Endothelial cell of umbilical vein (primary cell): ENCODE measurements at regions not wholly inside any gene's neighbourhood (a gene's known extent, or its start where the extent isn't known, plus 50 kb on each side); places are given as distances from the start of the nearest gene placed in this dataset.

Source experiments
- BruUV-seq: library from RNA; stranded (reverse); fragments of 400-500 nt; replicated peaks from 2 replicates; lab custom pipeline; 2021; lab: Mats Ljungman, UMichigan
- CTCF ChIA-PET: fragments of 300-600, 350-600 bp; sonication (Branson Sonifier 250); formaldehyde crosslinking; loops from one replicate; lab custom pipeline; 2021; ENCODE audit warnings: antibody characterized with exemption, inconsistent platforms; lab: Charles Lee
- POLR2A ChIA-PET: fragments of 300-600, 350-600 bp; sonication (Branson Sonifier 250); formaldehyde crosslinking; loops from one replicate; lab custom pipeline; 2021; ENCODE audit warnings: antibody characterized with exemption, inconsistent platforms; lab: Charles Lee
- DNase-seq: peaks from one replicate; pipeline ENCODE4 v3.0.0-alpha.2; 2011; ENCODE audit warnings: low read depth, low spot score
- FAIRE-seq: peaks from 2 replicates; lab custom pipeline; 2011; peaks lifted over from hg19 to GRCh38; lab: Jason Lieb, UNC
- H2AFZ ChIP-seq: 2 replicates; pipeline ENCODE4 v1.6.0; 2012; ENCODE audit warnings: low read depth, low read length, control low read depth, inconsistent platforms
- H3K27ac ChIP-seq: 2 replicates; pipeline ENCODE4 v1.5.1; 2011; ENCODE audit warnings: low read depth, mild to moderate bottlenecking, control low read depth, low read length, moderate library complexity; ENCODE audit not compliant: insufficient read depth
- H3K27me3 ChIP-seq, 2 experiments: 2 replicates each; pipeline versions ENCODE4 v1.6.0 to v1.6.1; 2011; ENCODE audit warnings: low read length in 2 of 2, mixed read lengths in 1 of 2; ENCODE audit not compliant: control insufficient read depth in 2 of 2, insufficient read depth in 2 of 2
- H3K36me3 ChIP-seq, 2 experiments: 2 replicates in 1 of 2; 3 replicates in 1 of 2; pipeline ENCODE4 v1.5.1; 2011; ENCODE audit warnings: low read length in 2 of 2, mild to moderate bottlenecking in 1 of 2, moderate library complexity in 1 of 2; ENCODE audit not compliant: control insufficient read depth in 2 of 2, insufficient read depth in 2 of 2; ENCODE audit errors: extremely low read depth in 1 of 2
- H3K4me1 ChIP-seq: 3 replicates; pipeline ENCODE4 v1.5.1; 2011; ENCODE audit warnings: mild to moderate bottlenecking, low read length; ENCODE audit not compliant: control insufficient read depth, insufficient read depth; ENCODE audit errors: extremely low read depth
- H3K4me2 ChIP-seq: 2 replicates; pipeline ENCODE4 v1.6.1; 2011; ENCODE audit warnings: low read length, control low read depth, mixed read lengths; ENCODE audit not compliant: insufficient read depth
- H3K4me3 ChIP-seq, 3 experiments: fragments of 200-600 bp in 1 of 3; sonication (generic), shearing (Covaris generic) in 1 of 3; replicated peaks in 1 of 3; 2 replicates each; pipeline ENCODE4 v1.5.1; 2011 to 2016; ENCODE audit warnings: control low read depth in 3 of 3, low read length in 3 of 3, mild to moderate bottlenecking in 2 of 3, inconsistent platforms in 1 of 3, low read depth in 1 of 3, moderate library complexity in 1 of 3; ENCODE audit not compliant: insufficient read depth in 1 of 3
- H3K79me2 ChIP-seq: 2 replicates; pipeline ENCODE4 v1.6.0; 2012; ENCODE audit warnings: low read length, inconsistent platforms; ENCODE audit not compliant: control insufficient read depth, insufficient read depth
- H3K9ac ChIP-seq: replicated peaks from 2 replicates; pipeline ENCODE3; 2011; ENCODE audit warnings: low read length, control low read depth; ENCODE audit not compliant: insufficient read depth; ENCODE audit errors: extremely low read depth
- H3K9me1 ChIP-seq: replicated peaks from 3 replicates; pipeline ENCODE4 v1.6.0; 2011; ENCODE audit warnings: mild to moderate bottlenecking, low read length; ENCODE audit not compliant: control insufficient read depth, insufficient read depth; ENCODE audit errors: extremely low read depth
- H3K9me3 ChIP-seq: replicated peaks from 2 replicates; pipeline ENCODE4 v1.5.1; 2012; ENCODE audit warnings: low read length, inconsistent platforms; ENCODE audit not compliant: control insufficient read depth, insufficient read depth
- H4K20me1 ChIP-seq: replicated peaks from 2 replicates; pipeline ENCODE3; 2011; ENCODE audit warnings: mild to moderate bottlenecking, low read length; ENCODE audit not compliant: control insufficient read depth, insufficient read depth; ENCODE audit errors: extremely low read depth
- CTCF ChIP-seq, 2 donors: IDR thresholded peaks; 1 replicate in 1 of 2; 2 replicates in 1 of 2; pipeline ENCODE4 v1.5.1; 2011; ENCODE audit warnings: low read length in 2 of 2, mild to moderate bottlenecking in 2 of 2, moderate library complexity in 2 of 2, control low read depth in 1 of 2, inconsistent platforms in 1 of 2, low read depth in 1 of 2; ENCODE audit not compliant: insufficient read depth in 1 of 2; ENCODE audit errors: extremely low read depth in 1 of 2
- EZH2 ChIP-seq: IDR thresholded peaks from 2 replicates; pipeline ENCODE4 v1.6.1; 2012; ENCODE audit warnings: borderline replicate concordance, low read depth, mild to moderate bottlenecking, moderate library complexity, low read length, inconsistent platforms; ENCODE audit not compliant: severe bottlenecking
- FOS ChIP-seq: IDR thresholded peaks from 2 replicates; pipeline ENCODE4 v1.6.1; 2011; ENCODE audit warnings: mild to moderate bottlenecking, low read length, moderate library complexity, borderline replicate concordance; ENCODE audit not compliant: insufficient read depth
- GATA2 ChIP-seq: IDR thresholded peaks from 2 replicates; pipeline ENCODE4 v1.7.0; 2011; ENCODE audit warnings: low read depth, mild to moderate bottlenecking, moderate library complexity, mixed read lengths, low read length; ENCODE audit not compliant: insufficient read length, insufficient read depth
- JUN ChIP-seq: IDR thresholded peaks from 2 replicates; pipeline ENCODE4 v1.6.1; 2011; ENCODE audit warnings: borderline replicate concordance, low read depth; ENCODE audit not compliant: insufficient read length, insufficient read depth
- MAX ChIP-seq: IDR thresholded peaks from 2 replicates; pipeline ENCODE4 v1.6.1; 2011; ENCODE audit not compliant: insufficient read depth, insufficient read length
- MYC ChIP-seq: IDR thresholded peaks from one replicate; pipeline ENCODE4 v1.6.1; 2011; ENCODE audit warnings: mild to moderate bottlenecking, low read depth, low read length
- POLR2A ChIP-seq: IDR thresholded peaks from 2 replicates; pipeline ENCODE4 v1.6.1; 2012; ENCODE audit warnings: low read depth, mild to moderate bottlenecking, control low read depth, low read length
- POLR2AphosphoS5 ChIP-seq: IDR thresholded peaks from 2 replicates; pipeline ENCODE4 v1.6.1; 2012; ENCODE audit warnings: low read depth, mild to moderate bottlenecking, control low read depth, low read length, moderate library complexity; ENCODE audit not compliant: insufficient read depth
- dilution Hi-C: fragments of 300-500 bp; cut with MboI; formaldehyde crosslinking; loops from one replicate; pipeline ENCODE4 v1.15.0; 2019; ENCODE audit warnings: low sequenced_read_pairs; ENCODE audit not compliant: extremely low pct_ligation_motif_present
- intact Hi-C: fragments of 100-400 bp; cut with micrococcal nuclease; formaldehyde crosslinking; loops from one replicate; pipeline ENCODE4 v1.10.0; 2022

GRCh38 chr12:70049596-70050360 lies 193.5 kb upstream of the CNOT2 start:
- no TSS peak for BruUV-seq
- FAIRE-seq = no peak

More at GRCh38 chr12:70049596-70050360, 193.5 kb upstream of the CNOT2 start:
- H4K20me1 ChIP-seq = no peaks in the 10 kb centered on the region
- no peaks in the 10 kb centered on the region for H3K27me3 ChIP-seq
- no peaks in the 10 kb centered on the region for H3K36me3 ChIP-seq
- no peak overlapping the region for H2AFZ ChIP-seq
- H3K9ac ChIP-seq = no peak overlapping the region
- no peak overlapping the region for H3K27ac ChIP-seq
- ChIA-PET CTCF (interaction anchor here (1.4 kb wide), 1 partner anchor 10 kb away, joined by 3 read pairs; no protein-coding TSS in a partner anchor), POLR2A (no interaction called here)
- no peak for DNase-seq
- H3K4me3 ChIP-seq = no peak overlapping the region
- H3K4me2 ChIP-seq = no peak overlapping the region
- dilution Hi-C loops (no loop called here), intact Hi-C loops (loop anchor here (10.0 kb wide), 1 partner anchor 285 kb away; no protein-coding TSS in a partner anchor)
- no peaks in the 10 kb centered on the region for H3K79me2 ChIP-seq
- TF ChIP-seq FOS = no peak
- TF ChIP-seq POLR2AphosphoS5 = no peak
- TF ChIP-seq POLR2A = no peak
- TF ChIP-seq MAX = no peak
- TF ChIP-seq JUN = no peak
- no peak for TF ChIP-seq EZH2
- no peak for TF ChIP-seq GATA2
- no peak for TF ChIP-seq CTCF (IDR thresholded peaks at IDR 0.05; ENCODE audit: extremely low read depth in 1 of 2, insufficient read depth in 1 of 2, low read depth in 1 of 2, low read length in 2 of 2)
- TF ChIP-seq MYC = no peak
- peaks cover 5% of the 10 kb centered on the region for H3K4me1 ChIP-seq
- H3K9me3 ChIP-seq = no peaks in the 10 kb centered on the region
- H3K9me1 ChIP-seq = no peaks in the 10 kb centered on the region
